ENCODE measurements at regions not wholly inside any gene's neighbourhood (a gene's known extent, or its start where the extent isn't known, plus 50 kb on each side); places are given as distances from the start of the nearest gene placed in this dataset.

- Histone ChIP-seq H3K4me2 (ENCODE audit: low read length) (no peak overlapping the region), H3K4me3 (ENCODE audit: low read length) (no peak overlapping the region), H3K36me3 (ENCODE audit: insufficient read depth, low read length) (no peaks in the 10 kb centered on the region), H3K9me3 (replicated peaks; ENCODE audit: low read length) (peaks cover 4% of the 10 kb centered on the region), H3K9ac (ENCODE audit: low read depth, low read length) (no peak overlapping the region), H3K27me3 (ENCODE audit: control insufficient read depth, insufficient read depth, low read length) (peaks cover 67% of the 10 kb centered on the region), H3K4me1 (ENCODE audit: control insufficient read depth, insufficient read depth, low read length) (no peaks in the 10 kb centered on the region)
Observed at GRCh38 chr22:27348634-27349033, 452.9 kb downstream of the MN1 start.

- H3K9ac ChIP-seq (ENCODE audit: low read depth, low read length): no peak overlapping the region
- H3K36me3 ChIP-seq (ENCODE audit: insufficient read depth, low read length): no peaks in the 10 kb centered on the region
- H3K4me3 ChIP-seq (ENCODE audit: low read length): no peak overlapping the region
- H3K4me2 ChIP-seq (ENCODE audit: low read length): no peak overlapping the region
- H3K9me3 ChIP-seq (replicated peaks; ENCODE audit: low read length): peaks cover 4% of the 10 kb centered on the region
- peaks cover 66% of the 10 kb centered on the region for H3K27me3 ChIP-seq (ENCODE audit: control insufficient read depth, insufficient read depth, low read length)
- H3K4me1 ChIP-seq (ENCODE audit: control insufficient read depth, insufficient read depth, low read length): no peaks in the 10 kb centered on the region
Observed at GRCh38 chr22:27349456-27349855, 452.1 kb downstream of the MN1 start.

- peaks cover 4% of the 10 kb centered on the region for H3K9me3 ChIP-seq (replicated peaks; ENCODE audit: low read length)
- peaks cover 58% of the 10 kb centered on the region for H3K27me3 ChIP-seq (ENCODE audit: control insufficient read depth, insufficient read depth, low read length)
- H3K9ac ChIP-seq (ENCODE audit: low read depth, low read length): no peak overlapping the region
- H3K4me1 ChIP-seq (ENCODE audit: control insufficient read depth, insufficient read depth, low read length): no peaks in the 10 kb centered on the region
- H3K4me2 ChIP-seq (ENCODE audit: low read length): no peak overlapping the region
- no peak overlapping the region for H3K4me3 ChIP-seq (ENCODE audit: low read length)
- H3K36me3 ChIP-seq (ENCODE audit: insufficient read depth, low read length): no peaks in the 10 kb centered on the region
Observed at GRCh38 chr22:27350306-27350705, 451.2 kb downstream of the MN1 start.

GRCh38 chr22:27352426-27352825, 449.1 kb downstream of the MN1 start:
- Histone ChIP-seq H3K9me3 (replicated peaks; ENCODE audit: low read length) (peaks cover 4% of the 10 kb centered on the region), H3K36me3 (ENCODE audit: insufficient read depth, low read length) (no peaks in the 10 kb centered on the region), H3K4me2 (ENCODE audit: low read length) (no peak overlapping the region), H3K9ac (ENCODE audit: low read depth, low read length) (no peak overlapping the region), H3K27me3 (ENCODE audit: control insufficient read depth, insufficient read depth, low read length) (peaks cover 59% of the 10 kb centered on the region), H3K4me1 (ENCODE audit: control insufficient read depth, insufficient read depth, low read length) (no peaks in the 10 kb centered on the region), H3K4me3 (ENCODE audit: low read length) (no peak overlapping the region)

- Histone ChIP-seq H3K9me3 (replicated peaks; ENCODE audit: low read length) (no peaks in the 10 kb centered on the region), H3K9ac (ENCODE audit: low read depth, low read length) (no peak overlapping the region), H3K4me1 (ENCODE audit: control insufficient read depth, insufficient read depth, low read length) (no peaks in the 10 kb centered on the region), H3K4me2 (ENCODE audit: low read length) (no peak overlapping the region), H3K27me3 (ENCODE audit: control insufficient read depth, insufficient read depth, low read length) (peaks cover 68% of the 10 kb centered on the region), H3K4me3 (ENCODE audit: low read length) (no peak overlapping the region), H3K36me3 (ENCODE audit: insufficient read depth, low read length) (no peaks in the 10 kb centered on the region)
Observed at GRCh38 chr22:27358096-27358870, 443.3 kb downstream of the MN1 start.

- Histone ChIP-seq H3K27me3 (ENCODE audit: control insufficient read depth, insufficient read depth, low read length) (peaks cover 71% of the 10 kb centered on the region), H3K9me3 (replicated peaks; ENCODE audit: low read length) (no peaks in the 10 kb centered on the region), H3K4me3 (ENCODE audit: low read length) (no peak overlapping the region), H3K9ac (ENCODE audit: low read depth, low read length) (no peak overlapping the region), H3K4me1 (ENCODE audit: control insufficient read depth, insufficient read depth, low read length) (no peaks in the 10 kb centered on the region), H3K4me2 (ENCODE audit: low read length) (no peak overlapping the region), H3K36me3 (ENCODE audit: insufficient read depth, low read length) (no peaks in the 10 kb centered on the region)
Observed at GRCh38 chr22:27370269-27370668, 431.3 kb downstream of the MN1 start.

GRCh38 chr22:27370987-27371386, 430.6 kb downstream of the MN1 start:
- H3K4me2 ChIP-seq (ENCODE audit: low read length): no peak overlapping the region
- no peaks in the 10 kb centered on the region for H3K4me1 ChIP-seq (ENCODE audit: control insufficient read depth, insufficient read depth, low read length)
- no peak overlapping the region for H3K9ac ChIP-seq (ENCODE audit: low read depth, low read length)
- H3K9me3 ChIP-seq (replicated peaks; ENCODE audit: low read length): no peaks in the 10 kb centered on the region
- H3K4me3 ChIP-seq (ENCODE audit: low read length): no peak overlapping the region
- no peaks in the 10 kb centered on the region for H3K36me3 ChIP-seq (ENCODE audit: insufficient read depth, low read length)
- peaks cover 64% of the 10 kb centered on the region for H3K27me3 ChIP-seq (ENCODE audit: control insufficient read depth, insufficient read depth, low read length)

- Histone ChIP-seq H3K9ac (ENCODE audit: low read depth, low read length) (no peak overlapping the region), H3K9me3 (replicated peaks; ENCODE audit: low read length) (no peaks in the 10 kb centered on the region), H3K27me3 (ENCODE audit: control insufficient read depth, insufficient read depth, low read length) (peaks cover 52% of the 10 kb centered on the region), H3K36me3 (ENCODE audit: insufficient read depth, low read length) (no peaks in the 10 kb centered on the region), H3K4me2 (ENCODE audit: low read length) (no peak overlapping the region), H3K4me3 (ENCODE audit: low read length) (no peak overlapping the region), H3K4me1 (ENCODE audit: control insufficient read depth, insufficient read depth, low read length) (no peaks in the 10 kb centered on the region)
Observed at GRCh38 chr22:27372364-27372763, 429.2 kb downstream of the MN1 start.

- no peak overlapping the region for H3K4me3 ChIP-seq (ENCODE audit: low read length)
- no peaks in the 10 kb centered on the region for H3K9me3 ChIP-seq (replicated peaks; ENCODE audit: low read length)
- H3K9ac ChIP-seq (ENCODE audit: low read depth, low read length): no peak overlapping the region
- H3K36me3 ChIP-seq (ENCODE audit: insufficient read depth, low read length): no peaks in the 10 kb centered on the region
- H3K4me2 ChIP-seq (ENCODE audit: low read length): no peak overlapping the region
- H3K4me1 ChIP-seq (ENCODE audit: control insufficient read depth, insufficient read depth, low read length): no peaks in the 10 kb centered on the region
- H3K27me3 ChIP-seq (ENCODE audit: control insufficient read depth, insufficient read depth, low read length): peaks cover 52% of the 10 kb centered on the region
Observed at GRCh38 chr22:27372969-27373670, 428.4 kb downstream of the MN1 start.

GRCh38 chr22:27377501-27378295, 423.9 kb downstream of the MN1 start:
- Histone ChIP-seq H3K9ac (ENCODE audit: low read depth, low read length) (no peak overlapping the region), H3K27me3 (ENCODE audit: control insufficient read depth, insufficient read depth, low read length) (peaks cover 58% of the 10 kb centered on the region), H3K36me3 (ENCODE audit: insufficient read depth, low read length) (no peaks in the 10 kb centered on the region), H3K9me3 (replicated peaks; ENCODE audit: low read length) (no peaks in the 10 kb centered on the region), H3K4me2 (ENCODE audit: low read length) (peak overlapping the region; percentile 40), H3K4me1 (ENCODE audit: control insufficient read depth, insufficient read depth, low read length) (no peaks in the 10 kb centered on the region), H3K4me3 (ENCODE audit: low read length) (no peak overlapping the region)

GRCh38 chr22:27378311-27378800, 423.2 kb downstream of the MN1 start:
- H3K4me3 ChIP-seq (ENCODE audit: low read length): no peak overlapping the region

More at GRCh38 chr22:27378311-27378800, 423.2 kb downstream of the MN1 start:
- no peak overlapping the region for H3K9ac ChIP-seq (ENCODE audit: low read depth, low read length)
- peak overlapping the region; percentile 40 for H3K4me2 ChIP-seq (ENCODE audit: low read length)
- no peaks in the 10 kb centered on the region for H3K4me1 ChIP-seq (ENCODE audit: control insufficient read depth, insufficient read depth, low read length)
- H3K27me3 ChIP-seq (ENCODE audit: control insufficient read depth, insufficient read depth, low read length): peaks cover 57% of the 10 kb centered on the region
- H3K9me3 ChIP-seq (replicated peaks; ENCODE audit: low read length): no peaks in the 10 kb centered on the region
- no peaks in the 10 kb centered on the region for H3K36me3 ChIP-seq (ENCODE audit: insufficient read depth, low read length)

Measured in skeletal muscle satellite cell (primary cell).